ENCODE measurements at regions not wholly inside any gene's neighbourhood (a gene's known extent, or its start where the extent isn't known, plus 50 kb on each side); places are given as distances from the start of the nearest gene placed in this dataset.

DNA sequence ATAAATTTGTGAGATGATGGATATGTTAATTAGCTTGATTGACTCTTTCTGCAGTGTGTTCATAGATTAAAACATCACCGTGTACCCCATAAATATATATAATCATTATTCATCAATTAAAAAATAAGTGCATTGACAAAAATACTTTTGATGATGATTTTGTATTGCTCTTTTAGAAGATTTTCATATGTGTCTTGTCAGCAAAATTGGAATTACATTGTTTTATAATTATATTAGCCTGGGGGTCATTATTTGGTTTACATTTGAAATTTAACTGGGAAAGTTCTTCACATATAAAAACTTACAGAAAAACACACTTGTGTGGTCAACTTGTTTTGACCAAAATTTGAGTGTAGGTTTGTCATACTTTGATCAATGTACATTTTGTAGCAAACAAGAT, 614.6 kb upstream of the ITGA1 start:
- DNase-seq = no peak

- no peak for DNase-seq
Observed at GRCh38 chr5:52177193-52177592, 610.5 kb upstream of the ITGA1 start.

DNA sequence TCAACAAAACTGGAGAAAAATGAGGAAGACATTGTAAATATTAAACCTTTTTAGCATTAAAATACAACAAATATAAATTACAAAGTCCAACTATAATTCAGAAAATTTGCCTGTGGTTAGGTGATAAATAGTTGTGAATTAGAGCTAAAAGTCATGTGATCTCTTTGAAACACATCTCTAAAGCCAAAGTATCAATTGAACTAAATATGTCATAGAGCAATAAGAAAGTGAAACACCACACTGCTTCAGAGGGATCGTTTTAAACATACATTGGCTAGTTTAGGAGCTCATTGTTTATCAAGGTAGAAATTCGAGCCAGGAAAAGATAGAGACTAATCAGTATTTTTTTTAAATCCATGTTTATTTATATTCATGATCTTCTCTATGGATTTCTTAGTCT, 606.3 kb upstream of the ITGA1 start:
- no peak for DNase-seq

DNA sequence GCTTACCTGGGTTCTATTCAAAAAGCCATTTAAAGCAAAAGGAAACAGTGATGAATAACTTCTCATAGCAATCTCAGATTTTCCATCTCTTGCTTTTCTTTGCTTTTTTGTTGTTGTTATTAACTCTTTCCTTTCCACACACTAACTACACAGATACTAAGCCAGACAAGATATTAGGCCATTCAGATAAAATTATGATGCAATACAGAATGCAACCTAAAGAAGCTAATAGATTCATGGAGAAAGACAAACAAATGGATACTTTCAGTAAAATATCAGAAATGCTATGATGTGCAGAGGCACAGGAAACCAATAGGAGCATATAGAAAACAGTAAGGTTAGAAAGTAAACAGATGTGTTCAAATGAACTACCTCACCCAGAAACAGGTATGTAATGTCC, 597.0 kb upstream of the ITGA1 start:
- DNase-seq = no peak

DNA sequence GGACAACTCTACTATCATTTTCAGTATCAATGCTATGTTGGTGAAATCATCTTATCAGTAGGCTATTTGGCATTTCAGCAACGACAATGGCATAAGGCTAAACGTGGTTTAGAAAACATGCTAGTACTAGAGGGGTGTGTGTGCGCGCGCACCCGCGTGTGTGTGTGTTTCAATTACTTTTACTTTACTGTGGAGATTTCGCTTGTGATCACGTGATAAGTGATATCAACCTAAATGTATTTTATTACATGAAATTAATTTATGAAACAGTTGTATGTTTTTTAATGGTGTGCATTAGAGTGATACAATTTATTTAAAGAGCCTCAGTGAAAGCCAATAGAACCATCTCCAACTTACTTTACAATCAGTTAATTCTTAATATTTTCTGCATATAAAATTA, 587.9 kb upstream of the ITGA1 start:
- no peak for DNase-seq

DNA sequence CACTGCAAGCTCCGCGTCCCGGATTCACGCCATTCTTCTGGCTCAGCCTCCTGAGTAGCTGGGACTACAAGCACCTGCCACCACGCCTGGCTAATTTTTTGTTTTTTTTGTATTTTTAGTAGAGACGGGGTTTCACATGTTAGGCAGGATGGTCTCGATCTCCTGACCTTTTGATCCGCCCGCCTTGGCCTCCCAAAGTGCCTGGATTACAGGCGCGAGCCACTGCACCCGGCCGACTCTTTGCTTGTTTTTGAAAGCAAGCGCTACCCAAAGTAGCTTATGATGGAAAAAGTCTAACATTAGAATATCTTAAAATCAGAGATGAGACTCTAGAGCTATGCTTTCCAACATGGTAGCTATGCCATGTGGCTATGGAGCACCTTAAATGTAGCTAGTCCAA, 585.5 kb upstream of the ITGA1 start:
- no peak for DNase-seq

DNA sequence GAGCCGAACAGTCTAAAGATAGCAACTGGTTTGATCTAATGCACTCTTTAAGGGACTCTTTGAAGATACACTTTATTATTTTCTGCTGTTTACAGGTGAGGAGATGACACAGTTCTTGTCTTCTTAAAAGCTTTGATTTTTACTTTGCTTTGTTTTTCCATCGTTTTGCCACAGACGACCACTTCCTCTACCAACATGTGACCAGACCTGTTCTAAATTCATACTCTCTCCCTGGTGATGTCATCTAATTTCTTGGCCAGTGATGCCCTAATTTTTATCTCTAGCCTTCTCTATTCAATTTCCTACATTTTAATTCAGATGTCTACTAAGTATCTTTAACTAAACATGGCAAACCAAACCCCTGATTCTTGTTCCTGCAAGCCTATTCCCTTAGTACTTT, 583.4 kb upstream of the ITGA1 start:
- DNase-seq = no peak
